Testis (tissue), 2 donors: ENCODE measurements at regions not wholly inside any gene's neighbourhood (a gene's known extent, or its start where the extent isn't known, plus 50 kb on each side); places are given as distances from the start of the nearest gene placed in this dataset.

Source experiments
- DNase-seq: peaks from one replicate; pipeline ENCODE4 v3.0.0-alpha.2; 2019
- H3K27ac ChIP-seq, 2 donors: fragments of 200-600 bp; sonication (generic); one replicate each; pipeline ENCODE4 v1.5.1; 2019
- H3K27me3 ChIP-seq: fragments of 200-600 bp; sonication (generic); one replicate; pipeline ENCODE4 v1.5.1; 2019
- H3K36me3 ChIP-seq: fragments of 200-600 bp; sonication (generic); one replicate; pipeline ENCODE4 v1.5.1; 2017; ENCODE audit warnings: low read depth; ENCODE audit errors: missing control alignments
- H3K4me1 ChIP-seq: fragments of 200-600 bp; sonication (generic); one replicate; pipeline ENCODE4 v1.5.1; 2019
- H3K4me3 ChIP-seq, 2 donors: fragments of 200-600 bp; sonication (generic); one replicate each; pipeline ENCODE4 v1.5.1; 2017 to 2019
- H3K9me3 ChIP-seq: fragments of 200-600 bp; sonication (generic); one replicate; pipeline ENCODE4 v1.5.1; 2017
- POLR2A ChIP-seq: fragments of 450-650 bp; IDR thresholded peaks from one replicate; pipeline ENCODE4 v1.6.1; 2017; ENCODE audit warnings: antibody characterized with exemption, mild to moderate bottlenecking, moderate library complexity
- WGBS, 2 donors: methylation state at CpG; one replicate each; pipeline ENCODE4 v1.1.5; 2018; 5-methylcytosine and 5-hydroxymethylcytosine counted together
- intact Hi-C: fragments of 100-400 bp; cut with DNase I; formaldehyde crosslinking; loops from one replicate; pipeline ENCODE4 v1.15.1; 2023; ENCODE audit warnings: low total_unique reads
- TF ChIP-seq, protein P1 (sequence below), 3 experiments: fragments of 450-650 bp in 2 of 3; fragments of 200-600 bp in 1 of 3; sonication (generic) in 1 of 3; IDR thresholded peaks; one replicate each; pipeline ENCODE4 v1.5.1; 2016 to 2019; ENCODE audit warnings: antibody characterized with exemption in 3 of 3, mild to moderate bottlenecking in 2 of 3, moderate library complexity in 1 of 3

DNA sequence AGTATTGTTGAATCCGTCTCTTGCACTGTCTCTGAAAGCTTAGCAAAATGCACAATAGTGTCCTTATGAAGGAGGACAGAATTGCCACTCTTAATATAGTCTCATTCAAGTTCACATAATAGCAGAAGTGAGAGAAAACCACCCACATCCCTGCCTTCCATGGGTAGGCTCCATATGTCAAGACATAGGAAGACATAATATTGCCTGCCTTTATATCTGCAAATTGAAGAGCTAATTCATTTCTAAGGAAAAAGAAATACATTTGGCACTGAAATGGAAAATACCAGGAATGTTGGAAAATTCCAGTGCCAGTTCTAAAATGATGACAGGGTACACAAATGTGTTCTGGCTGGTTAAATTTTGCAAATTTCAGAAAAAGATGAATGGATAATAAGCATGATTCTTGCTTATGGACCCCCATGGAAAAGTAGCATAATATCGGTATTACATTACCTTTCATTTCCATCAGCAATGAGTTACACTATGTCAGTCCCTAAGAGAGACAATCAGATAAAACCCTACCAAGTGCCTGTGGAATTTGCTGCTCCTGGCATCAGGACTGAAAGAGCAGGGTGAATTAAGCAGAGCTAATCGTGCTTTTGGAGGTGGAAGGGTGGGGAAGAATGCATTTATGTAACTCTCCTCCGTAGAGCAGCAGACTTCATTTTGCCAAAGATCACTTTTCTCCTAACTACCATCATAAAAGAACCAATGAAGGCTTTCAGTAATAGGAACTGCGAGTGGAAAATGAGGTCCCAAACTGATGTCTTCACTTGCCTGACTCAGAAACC is 312.6 kb downstream of the FGFR2 start:
- no peak overlapping the region for H3K4me3 ChIP-seq
- H3K9me3 ChIP-seq: no peaks in the 10 kb centered on the region
- no peak for DNase-seq
- 69 to 76% methylated on average over 5 of the region's 5 CpGs for WGBS, 2 donors
- no peak overlapping the region for H3K27ac ChIP-seq
- TF ChIP-seq POLR2A: no peak
- TF ChIP-seq, protein P1, sequence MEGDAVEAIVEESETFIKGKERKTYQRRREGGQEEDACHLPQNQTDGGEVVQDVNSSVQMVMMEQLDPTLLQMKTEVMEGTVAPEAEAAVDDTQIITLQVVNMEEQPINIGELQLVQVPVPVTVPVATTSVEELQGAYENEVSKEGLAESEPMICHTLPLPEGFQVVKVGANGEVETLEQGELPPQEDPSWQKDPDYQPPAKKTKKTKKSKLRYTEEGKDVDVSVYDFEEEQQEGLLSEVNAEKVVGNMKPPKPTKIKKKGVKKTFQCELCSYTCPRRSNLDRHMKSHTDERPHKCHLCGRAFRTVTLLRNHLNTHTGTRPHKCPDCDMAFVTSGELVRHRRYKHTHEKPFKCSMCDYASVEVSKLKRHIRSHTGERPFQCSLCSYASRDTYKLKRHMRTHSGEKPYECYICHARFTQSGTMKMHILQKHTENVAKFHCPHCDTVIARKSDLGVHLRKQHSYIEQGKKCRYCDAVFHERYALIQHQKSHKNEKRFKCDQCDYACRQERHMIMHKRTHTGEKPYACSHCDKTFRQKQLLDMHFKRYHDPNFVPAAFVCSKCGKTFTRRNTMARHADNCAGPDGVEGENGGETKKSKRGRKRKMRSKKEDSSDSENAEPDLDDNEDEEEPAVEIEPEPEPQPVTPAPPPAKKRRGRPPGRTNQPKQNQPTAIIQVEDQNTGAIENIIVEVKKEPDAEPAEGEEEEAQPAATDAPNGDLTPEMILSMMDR (IDR thresholded peaks at IDR 0.05): no peak
- intact Hi-C loops: no loop called here
- H3K27me3 ChIP-seq: no peaks in the 10 kb centered on the region
- peaks cover 5% of the 10 kb centered on the region for H3K4me1 ChIP-seq
- H3K36me3 ChIP-seq: no peaks in the 10 kb centered on the region

DNA sequence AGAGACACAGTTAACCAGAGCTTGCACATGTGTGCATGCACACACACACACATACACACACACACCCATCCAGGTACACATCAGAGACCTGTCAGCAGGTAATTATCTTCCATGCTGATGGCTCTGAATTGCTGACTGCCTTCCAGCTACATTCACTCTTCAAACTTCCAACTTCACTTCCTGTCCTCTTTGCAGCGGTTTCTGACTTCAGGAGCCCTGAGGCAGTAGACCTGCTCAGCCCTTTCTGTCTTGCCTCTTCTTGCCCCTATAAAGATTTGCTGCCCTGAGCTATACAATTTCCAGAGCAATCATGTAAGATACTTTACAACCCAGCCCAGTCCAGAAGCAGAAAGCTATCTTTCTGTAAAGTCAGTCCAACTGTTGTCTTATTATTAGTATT is 310.2 kb downstream of the FGFR2 start:
- no peak overlapping the region for H3K27ac ChIP-seq
- WGBS, 2 donors: 69 to 86% methylated on average over 1 of the region's 1 CpG
- TF ChIP-seq, protein P1 (IDR thresholded peaks at IDR 0.05): no peak
- H3K4me1 ChIP-seq: peaks cover 5% of the 10 kb centered on the region
- no peak for DNase-seq
- H3K27me3 ChIP-seq: no peaks in the 10 kb centered on the region
- no peaks in the 10 kb centered on the region for H3K9me3 ChIP-seq
- H3K4me3 ChIP-seq: no peak overlapping the region
- intact Hi-C loops: no loop called here
- no peaks in the 10 kb centered on the region for H3K36me3 ChIP-seq

DNA sequence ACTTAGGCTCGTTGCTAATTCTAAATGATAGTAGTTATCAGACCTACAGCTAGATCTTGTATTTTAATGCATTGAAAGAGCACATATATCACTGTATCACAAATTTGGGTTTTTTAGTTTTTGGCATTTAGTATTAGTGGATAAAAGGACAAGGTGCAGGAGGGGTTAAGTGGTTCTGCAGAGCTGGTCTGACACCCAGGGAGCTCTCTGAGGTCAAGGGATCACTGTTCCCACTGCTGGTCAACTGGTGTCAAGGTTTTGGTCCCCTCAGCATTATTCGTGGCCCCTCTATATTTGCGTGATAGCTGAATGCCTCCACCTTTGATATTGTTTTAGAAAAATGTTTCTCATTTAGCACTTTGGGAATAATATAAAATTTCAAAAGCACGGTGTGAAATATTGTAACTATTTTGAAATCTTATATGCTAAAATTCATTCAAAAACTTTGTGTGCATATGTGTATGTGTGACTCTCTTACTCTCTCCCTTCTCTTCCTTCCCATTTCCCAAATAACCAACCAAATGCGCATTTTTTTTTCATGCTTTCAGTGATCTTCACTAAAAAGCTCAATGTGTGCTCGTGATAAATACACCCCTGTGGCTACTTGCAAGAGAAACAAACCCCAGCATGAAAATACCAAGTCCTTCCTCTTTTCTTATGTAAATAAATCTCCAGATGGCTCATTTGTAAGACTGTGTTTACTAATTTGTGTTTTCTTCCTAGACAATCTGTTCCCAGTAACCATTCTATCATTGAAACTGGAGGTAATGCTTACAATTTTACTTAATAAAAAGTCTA is 309.2 kb downstream of the FGFR2 start:
- 40 to 44% methylated on average over 6 of the region's 6 CpGs for WGBS, 2 donors
- Histone ChIP-seq H3K27ac (no peak overlapping the region), H3K27me3 (no peaks in the 10 kb centered on the region), H3K4me3 (no peak overlapping the region), H3K36me3 (no peaks in the 10 kb centered on the region), H3K9me3 (no peaks in the 10 kb centered on the region), H3K4me1 (peaks cover 5% of the 10 kb centered on the region)
- TF ChIP-seq, protein P1 (IDR thresholded peaks at IDR 0.05): no peak
- no peak for TF ChIP-seq POLR2A
- intact Hi-C loops: no loop called here
- DNase-seq: no peak

DNA sequence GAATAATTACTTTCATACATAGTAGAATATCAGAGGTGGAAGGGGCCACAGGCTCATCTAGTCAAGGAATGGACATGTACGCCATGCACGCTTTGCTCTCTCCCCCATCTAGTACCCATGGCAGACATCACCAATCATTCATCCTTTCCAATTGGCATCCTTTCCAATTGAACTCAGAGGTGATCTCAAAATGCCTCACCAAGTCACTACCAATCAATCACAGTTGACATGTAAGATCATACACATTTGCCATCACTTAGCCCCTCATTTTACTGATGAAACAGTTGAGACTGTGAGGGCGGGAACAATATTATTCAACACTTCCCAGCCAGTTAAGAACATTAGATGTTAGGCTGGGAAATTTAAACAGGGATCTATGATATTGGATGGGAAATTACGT is 308.4 kb downstream of the FGFR2 start:
- Histone ChIP-seq H3K9me3 (no peaks in the 10 kb centered on the region), H3K4me1 (peaks cover 4% of the 10 kb centered on the region), H3K27me3 (no peaks in the 10 kb centered on the region), H3K27ac (no peak overlapping the region), H3K36me3 (no peaks in the 10 kb centered on the region), H3K4me3 (no peak overlapping the region)
- TF ChIP-seq, protein P1 (IDR thresholded peaks at IDR 0.05): no peak
- no peak for TF ChIP-seq POLR2A
- no peak for DNase-seq
- intact Hi-C loops: no loop called here
- WGBS, 2 donors: 88 to 99% methylated on average over 4 of the region's 4 CpGs
